ENCODE measurements at regions not wholly inside any gene's neighbourhood (a gene's known extent, or its start where the extent isn't known, plus 50 kb on each side); places are given as distances from the start of the nearest gene placed in this dataset.

DNA sequence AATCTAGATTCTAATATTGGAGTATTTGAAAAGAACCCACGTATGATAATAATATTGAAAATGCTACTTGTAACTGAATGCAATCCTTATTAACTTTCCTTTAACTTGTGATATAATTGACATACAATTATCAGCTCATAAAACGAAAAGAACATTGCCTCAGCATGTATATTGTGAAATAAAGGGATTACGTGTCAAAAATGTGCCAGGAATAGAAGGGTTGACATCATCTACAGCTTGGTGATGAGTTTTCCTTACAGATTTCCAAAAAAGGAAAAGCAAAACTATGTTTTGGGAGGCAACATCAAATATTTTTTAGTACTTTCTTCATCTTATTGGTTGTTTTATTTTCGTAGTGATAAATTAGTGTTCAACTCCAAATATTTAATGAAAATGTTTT, 266.0 kb upstream of the PTGER4 start:
- peak; percentile 90 for DNase-seq (ENCODE audit: low read depth)

DNA sequence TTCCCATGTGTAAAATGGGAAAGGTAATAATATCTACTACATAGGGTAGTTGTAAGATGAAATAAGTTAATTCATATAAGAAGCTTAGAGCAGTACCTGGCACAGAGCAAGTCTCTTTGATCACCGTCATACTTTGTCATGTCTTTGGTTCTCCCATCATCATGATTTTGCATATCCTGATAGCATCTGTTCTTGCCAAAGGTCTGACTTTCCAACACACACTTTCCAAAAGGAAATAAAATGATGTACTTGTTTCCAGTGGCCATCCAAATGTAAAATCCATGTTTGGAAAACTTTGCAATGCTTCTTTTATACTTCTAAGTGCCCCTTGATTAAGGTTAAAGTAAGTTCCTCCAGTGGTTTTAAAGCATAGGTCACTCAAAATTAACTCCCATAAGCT, 266.9 kb upstream of the PTGER4 start:
- DNase-seq (ENCODE audit: low read depth), result no peak

DNA sequence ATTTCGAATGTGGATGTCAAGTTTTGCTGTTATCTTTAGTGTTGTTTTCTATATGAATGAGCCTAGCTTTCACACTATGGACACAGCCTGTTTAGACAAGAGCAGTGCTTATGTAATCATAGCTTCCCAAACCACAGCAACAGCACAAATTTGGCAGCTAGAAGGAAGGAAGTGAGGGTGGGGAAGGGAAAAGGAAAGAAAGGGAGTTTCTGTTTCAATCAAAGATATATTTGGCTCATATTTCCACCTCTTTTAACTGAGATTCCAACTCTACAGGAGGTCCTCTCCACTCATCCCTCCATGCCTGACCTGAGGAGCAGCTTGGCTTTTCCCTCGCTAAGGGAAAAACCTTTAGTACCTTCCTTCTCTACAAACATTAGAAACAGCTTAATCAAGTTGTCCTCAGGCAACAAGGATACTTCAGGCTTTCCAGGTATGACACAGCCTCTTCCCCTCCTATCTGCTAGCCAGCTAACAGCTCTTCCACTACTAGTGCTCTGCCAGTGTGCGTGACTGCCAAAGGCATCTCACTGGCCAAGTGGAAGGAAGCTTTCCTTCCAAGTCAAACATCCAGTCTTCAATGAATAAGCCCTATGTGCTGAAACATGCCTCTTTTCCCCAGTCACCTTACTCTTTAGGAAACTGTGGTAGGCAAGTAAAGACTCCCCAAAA, 268.6 kb upstream of the PTGER4 start:
- DNase-seq (ENCODE audit: low read depth), result peak; percentile 39

DNA sequence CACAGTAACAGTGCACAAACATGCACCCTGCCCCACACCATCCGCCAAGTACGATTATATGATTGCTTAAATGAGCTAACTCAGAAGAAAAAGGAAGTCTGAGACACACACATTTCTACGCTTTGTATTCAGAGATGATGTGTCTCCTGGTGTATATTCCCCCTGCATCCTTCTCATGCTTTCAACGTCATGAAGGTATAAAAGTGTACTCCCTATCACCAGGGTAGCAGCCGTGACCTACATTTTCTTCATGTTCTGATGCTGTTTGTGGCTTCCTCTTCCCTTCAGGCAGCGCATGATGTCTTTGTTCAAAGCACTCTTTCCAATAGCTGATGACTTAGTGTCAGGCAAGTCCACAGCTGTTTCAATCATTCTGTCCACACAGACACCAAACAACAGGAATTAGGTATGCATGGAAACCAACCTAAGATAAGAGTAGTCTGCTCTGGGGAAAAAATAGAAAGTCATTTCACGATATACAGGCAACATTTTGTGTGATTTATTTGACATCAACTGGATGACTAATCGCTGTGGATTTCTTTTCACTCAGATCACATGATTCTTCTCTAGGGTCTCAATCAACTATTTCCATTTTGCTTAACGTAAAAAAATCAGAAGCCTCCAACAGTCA, 269.4 kb upstream of the PTGER4 start:
- peak; percentile 25 for DNase-seq (ENCODE audit: low read depth)

DNA sequence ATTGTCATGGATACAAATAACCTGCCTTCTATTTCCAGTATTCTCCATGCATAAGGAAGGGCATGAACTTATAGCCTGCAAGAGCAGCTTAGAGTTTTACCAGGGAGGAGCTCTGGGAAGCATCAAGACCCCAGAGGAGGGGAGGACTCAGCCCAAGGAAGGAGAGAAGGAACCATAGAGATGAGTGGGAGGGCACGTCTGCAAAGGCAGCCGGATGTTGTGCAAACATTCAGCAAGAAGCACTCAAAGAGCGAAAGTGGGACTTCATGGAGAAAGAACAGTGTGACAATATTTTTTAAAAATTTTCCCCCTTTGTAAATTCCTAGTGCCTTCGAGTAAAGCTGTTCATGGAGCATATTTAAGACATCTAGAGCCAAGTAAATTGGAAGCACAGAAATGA, 270.1 kb upstream of the PTGER4 start:
- no peak for DNase-seq (ENCODE audit: low read depth)

DNA sequence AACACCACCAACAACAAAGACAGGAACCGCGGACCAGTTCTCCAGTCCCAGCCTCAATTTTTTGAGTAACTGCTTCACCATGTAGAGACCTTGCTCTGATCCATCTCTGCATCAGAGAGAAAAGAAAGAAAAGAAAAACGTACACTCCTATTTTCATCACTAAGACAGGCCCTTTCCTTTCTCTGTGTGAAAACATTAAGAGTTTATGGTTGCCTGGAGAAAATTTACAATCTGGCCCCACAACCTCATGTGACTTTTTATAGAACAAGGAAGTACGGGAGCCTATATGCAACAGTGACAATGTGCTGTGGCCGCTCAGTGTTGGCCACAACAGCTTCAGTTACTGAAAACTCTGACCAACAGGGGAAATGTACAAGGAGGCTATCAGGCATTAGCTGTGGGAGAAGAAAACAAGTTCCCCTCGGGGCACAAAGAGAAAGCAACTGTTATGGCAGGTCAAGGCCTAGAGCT, 272.9 kb upstream of the PTGER4 start:
- DNase-seq (ENCODE audit: low read depth), result no peak

DNA sequence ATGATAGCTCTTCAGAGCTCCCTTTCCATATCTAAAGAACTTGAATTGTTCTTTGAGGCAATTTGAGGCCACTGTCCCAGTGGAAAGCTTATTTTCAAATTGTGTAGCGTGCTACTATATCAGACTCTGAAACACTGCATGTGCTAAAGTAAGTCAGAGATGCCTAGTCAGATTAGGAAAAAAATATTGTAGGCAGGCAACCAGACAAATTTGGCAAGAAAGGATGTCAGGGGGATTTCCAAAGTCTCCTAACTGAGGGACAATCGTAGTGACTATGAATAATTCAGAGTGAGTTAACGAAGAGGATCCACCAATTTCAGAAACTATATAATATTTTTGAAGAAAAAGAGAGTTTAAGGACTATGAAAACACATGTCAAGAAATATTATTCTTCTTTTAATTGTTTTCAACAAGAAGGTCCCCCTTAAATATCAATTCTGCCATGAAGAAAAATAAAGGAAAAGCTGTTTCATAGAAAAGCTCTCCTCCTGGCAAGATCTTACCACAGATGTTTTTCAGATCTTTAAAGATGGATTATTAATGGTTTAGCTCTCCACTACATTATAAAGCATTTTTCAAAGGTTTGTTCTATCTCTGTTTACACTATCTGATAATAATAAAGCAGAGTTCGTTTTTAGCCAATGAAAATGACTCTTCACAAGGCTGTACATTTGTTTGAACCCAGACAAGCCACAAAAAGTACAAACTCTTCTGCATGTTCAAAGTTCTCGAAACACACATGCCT, 273.5 kb upstream of the PTGER4 start:
- DNase-seq (ENCODE audit: low read depth), result no peak

DNA sequence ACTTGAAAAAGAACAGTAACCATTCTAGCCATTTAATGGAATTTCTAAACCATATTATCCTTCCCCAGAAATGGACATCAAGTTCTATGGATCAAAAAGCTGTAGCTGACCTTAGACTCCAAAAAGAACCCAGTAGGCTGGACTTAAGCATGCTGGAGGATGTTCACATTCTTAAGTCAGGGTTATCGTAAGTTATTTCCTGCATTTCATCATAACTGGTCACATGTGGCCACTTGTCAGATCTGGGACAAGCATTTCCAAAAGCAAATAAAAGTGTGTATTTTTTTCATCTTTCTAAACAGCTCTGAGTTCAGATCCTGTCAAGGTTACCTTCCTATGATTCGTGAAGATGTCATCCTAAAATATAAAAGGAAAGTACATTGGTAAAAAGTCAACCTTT, 274.5 kb upstream of the PTGER4 start:
- DNase-seq (ENCODE audit: low read depth), result no peak

DNA sequence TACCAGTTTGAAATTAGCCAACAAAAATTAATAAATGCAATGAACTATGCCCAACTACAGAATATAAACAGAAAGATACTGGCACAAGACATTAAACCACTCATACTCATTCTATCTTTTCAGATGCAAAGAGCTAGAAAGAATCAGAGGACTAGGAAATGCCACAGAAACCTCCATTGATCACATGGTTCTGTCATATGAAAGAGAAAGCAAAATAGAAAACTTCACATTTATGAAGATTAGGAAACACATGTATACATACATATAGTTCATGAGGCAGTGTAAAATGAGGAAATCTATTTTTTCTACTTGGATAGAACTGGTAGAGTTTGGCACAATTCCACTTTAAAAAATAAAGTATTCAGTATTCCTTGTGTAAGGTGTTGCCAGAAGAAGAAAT, 275.1 kb upstream of the PTGER4 start:
- no peak for DNase-seq (ENCODE audit: low read depth)

DNA sequence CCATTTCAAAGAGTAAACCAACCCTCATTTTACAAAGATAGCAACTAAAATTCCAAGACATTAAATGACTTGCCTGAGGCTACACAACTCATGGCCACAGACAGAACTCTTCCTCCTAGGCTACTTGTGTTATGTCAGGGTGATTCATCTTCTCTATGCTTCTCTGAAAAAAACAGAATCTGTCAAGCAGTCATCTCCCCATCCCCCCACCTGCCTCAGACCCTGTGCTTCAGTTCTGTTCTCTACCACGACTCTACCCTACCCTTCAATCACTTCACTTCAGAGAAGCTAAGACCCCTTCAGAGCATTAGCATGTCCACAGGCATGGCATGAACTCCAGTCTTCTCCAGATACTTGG, 277.7 kb upstream of the PTGER4 start:
- DNase-seq (ENCODE audit: low read depth), result no peak

DNA sequence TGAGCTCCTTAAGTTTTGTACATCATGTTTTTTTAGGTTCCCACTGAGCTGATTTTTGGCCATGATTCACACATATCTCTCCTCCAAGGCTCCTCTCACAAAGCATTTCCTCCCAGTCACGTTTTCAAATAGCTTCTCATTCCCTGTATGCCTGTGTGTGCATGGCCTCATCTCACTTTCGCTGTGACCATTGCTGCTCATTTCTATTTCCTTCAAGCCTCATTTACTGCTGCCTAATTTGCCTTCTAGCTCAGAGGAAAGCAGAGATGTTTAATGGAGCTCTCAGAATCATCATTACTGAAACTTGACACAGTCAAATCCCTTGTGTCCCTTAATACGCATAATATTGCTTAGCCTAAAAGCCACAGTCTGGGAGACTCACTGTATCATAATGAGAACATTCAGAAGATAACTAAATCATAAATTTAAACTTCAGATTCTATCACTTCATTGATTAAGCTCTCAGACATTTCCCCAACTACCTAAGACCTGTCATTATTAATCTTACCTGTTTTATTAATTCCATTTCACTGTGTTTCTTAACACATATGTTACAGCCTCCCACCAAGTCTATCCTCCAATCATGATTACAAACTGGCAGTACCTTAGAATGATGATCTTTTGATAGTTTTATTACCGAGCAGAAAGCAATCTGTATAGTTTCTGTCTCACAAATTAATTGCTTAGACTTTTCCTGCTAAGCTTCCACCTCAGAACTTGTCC, 278.3 kb upstream of the PTGER4 start:
- DNase-seq (ENCODE audit: low read depth), result no peak

DNA sequence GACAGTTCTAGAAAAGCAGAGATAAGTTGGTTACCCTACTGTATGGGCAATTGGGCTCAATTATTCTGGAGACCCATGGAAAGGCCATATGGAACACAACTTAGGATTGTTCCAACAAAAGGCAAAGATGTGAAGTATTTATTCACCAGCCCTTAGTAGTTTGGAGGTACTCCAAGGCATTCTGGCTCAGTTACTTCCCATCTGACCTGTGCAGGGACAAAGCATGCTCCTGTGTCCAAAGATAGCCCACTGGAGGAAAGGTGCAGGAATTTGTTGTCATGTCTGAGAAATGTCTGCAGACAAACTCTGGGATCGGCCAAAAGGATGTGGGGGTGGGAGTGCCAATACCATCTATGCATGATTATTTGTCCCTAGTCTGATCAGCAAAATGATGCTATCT, 279.5 kb upstream of the PTGER4 start:
- no peak for DNase-seq (ENCODE audit: low read depth)

DNA sequence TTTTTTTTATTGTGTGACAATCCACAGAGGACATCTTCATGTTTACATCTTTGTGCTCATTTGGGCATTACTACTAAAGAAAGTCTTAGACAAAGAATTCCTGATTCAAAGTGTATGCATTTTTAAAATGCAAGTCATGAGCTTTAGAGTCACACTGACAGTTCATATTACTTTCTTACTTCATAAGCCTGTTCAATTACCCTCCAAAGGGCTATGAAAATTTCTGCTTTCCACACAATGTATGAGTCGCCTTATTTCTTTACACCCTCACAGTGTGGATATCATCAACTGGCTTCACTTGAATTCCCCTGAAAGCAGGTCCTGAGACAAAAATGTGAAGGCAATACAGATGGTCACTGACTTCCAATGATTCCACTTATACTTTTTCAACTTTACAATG, 280.4 kb upstream of the PTGER4 start:
- DNase-seq (ENCODE audit: low read depth), result peak; percentile 42

DNA sequence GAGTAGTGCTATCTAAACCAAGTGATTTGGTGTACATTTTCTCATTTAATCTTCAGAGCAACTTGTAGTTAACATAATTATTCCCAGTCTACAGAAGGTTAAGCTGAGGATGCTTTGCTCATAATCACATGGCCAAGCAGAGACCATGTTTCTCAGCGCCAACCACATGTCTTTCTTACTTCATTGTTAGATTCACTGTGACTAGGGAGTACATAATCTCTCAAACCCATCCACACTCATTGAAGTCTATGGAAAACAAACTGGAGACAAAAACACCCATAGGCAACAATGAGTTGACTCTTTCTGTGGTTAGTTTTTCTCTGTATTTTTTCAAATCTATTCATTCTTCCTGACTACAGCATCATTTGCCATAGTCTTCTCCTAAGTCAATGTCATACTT, 281.7 kb upstream of the PTGER4 start:
- DNase-seq (ENCODE audit: low read depth), result no peak

DNA sequence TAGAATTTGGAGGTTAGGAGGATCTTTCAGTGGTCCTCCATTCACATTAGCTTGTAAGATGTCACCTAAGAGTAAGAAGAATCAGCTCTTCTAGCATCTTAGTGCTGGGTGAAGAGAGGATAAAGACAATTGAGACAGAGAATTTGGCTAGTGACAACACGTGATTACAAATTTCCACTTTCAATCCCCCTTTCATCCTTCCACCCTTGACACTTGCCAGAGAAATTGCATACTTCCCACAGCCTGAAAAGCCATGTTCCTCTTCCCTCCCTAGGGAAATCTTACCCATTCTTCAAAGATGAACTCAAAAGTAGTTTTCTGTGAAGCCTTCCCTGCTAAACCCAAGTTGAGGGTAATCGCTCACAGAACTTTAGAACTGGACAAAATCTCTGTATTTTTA, 282.6 kb upstream of the PTGER4 start:
- DNase-seq (ENCODE audit: low read depth), result no peak

DNA sequence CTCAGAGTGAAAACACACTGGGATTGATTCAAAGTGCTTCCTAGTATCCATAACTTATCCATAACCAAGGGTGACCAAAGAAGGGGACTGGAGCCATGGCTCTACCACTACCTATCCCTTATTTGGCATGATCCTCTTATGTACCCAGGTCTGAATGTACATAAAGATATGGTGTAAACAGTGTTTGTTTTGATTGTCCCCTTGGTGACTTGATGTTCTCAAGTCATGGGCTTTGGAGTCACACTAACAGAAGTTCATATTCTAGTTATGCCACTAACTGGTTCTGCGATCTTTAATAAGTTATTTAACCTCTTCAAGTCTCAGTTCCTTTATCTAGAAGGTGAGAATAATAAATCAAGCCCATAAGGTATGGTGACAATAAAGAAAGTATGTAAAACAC, 283.4 kb upstream of the PTGER4 start:
- no peak for DNase-seq (ENCODE audit: low read depth)

DNA sequence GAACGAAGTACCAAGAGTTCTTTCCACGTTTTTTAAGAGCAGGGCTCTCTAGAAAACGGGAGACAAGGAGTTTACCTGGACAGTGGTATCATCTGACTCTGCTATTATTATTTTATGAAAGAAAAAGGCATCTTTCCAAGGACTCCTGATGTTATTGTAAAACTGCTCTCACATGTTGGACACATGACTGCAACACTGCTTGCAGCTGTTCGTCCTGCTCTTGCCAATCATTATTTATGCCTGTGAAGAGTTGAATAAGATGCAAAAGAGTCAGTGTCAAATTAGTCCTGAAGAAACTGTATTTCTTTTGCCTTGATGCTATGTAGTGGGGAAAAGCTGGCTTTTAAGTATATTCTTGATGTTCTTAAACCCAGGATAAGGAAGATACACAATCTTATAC, 284.5 kb upstream of the PTGER4 start:
- DNase-seq (ENCODE audit: low read depth), result no peak

DNA sequence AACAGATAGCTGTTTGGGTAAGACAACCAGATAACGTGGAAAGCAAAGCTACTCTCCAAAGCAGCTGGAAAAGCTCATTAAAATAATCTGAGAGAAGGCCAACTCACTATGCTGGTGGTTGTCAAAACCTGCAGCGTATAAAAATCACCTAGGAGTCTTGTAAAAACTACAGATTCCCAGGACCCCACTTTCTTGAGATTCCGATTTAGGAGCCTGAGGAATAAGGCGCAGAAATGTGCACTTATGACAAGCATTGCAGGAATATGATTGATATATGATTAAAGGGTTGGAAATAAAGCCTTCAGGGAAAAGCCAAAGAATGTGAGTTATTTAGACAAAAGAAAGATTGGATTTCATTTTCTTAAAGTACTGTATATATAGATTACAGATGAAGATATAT, 285.0 kb upstream of the PTGER4 start:
- no peak for DNase-seq (ENCODE audit: low read depth)

DNA sequence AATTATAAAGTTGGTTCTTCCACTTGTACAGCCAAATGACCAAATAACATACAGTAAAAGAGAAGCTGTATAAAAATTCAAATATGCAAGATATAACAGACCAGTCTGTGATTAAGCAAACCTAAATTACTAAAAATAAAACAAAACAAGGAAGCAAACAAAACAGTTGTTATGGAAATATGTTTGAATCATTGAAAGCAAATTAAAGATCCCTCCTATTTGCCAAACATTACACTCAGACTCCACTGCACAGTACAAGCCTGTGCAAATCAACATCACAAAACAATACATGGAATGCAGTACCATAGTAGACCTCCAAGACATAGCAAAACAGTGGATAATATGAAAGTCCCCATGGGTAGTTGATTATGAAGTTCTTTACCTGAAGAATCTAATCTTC, 288.1 kb upstream of the PTGER4 start:
- DNase-seq (ENCODE audit: low read depth), result no peak

DNA sequence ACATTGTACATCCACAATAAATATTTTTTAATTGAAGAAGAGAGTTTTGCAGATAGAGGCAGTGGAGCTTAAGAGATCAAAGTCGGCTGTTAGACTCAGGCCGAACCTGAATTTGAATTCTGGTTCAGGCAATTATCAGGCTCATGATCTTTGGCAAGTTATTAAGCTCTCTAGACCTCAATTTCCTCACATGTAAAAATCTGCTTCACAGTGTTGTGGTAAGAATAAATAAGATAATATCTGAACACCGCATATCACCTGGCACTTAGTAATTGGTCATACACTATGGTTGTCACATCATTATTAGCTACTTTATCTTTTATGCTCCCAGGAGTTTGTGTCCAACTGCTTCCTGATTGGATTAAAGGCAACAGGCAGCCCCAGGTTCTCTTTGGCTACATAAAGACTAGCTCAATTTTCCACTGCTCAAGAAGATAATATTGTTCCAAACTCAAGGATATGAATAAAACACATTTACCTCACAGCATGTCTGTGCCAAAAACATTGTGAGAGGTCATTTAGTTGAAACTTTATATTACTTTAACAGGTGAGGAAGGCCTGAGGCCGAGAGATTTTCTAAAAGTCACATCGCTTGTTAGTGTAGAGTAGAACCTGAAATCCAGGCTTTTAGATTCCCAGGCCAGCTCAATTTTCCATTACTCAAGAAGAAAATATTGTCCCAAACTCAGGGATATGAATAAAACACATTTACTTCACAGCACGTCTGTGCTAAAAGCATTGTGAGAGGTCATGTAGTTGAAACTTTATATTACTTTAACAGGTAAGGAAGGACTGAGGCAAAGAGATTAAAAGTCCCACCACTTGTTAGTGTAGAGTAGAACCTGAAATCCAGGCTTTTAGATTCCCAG, 289.2 kb upstream of the PTGER4 start:
- DNase-seq (ENCODE audit: low read depth), result no peak

DNA sequence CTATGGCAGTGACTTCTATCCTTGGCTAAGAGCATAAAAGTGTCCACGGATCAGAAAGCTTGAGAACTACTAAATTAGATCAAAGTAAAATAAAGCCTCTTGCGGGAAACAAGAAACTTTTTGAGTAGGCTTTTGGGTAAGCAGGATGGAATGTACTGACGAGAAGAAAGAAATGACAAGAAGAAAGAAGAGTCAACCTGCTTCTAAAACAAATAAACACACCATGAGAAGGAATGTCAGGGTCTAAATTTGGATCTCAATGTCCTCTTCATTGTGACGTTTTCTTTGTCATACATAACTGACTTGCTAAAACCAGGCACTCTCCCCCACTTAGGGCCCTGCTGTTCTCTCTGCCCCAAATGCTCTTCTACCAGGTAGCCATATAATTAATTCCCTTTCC, 290.1 kb upstream of the PTGER4 start:
- no peak for DNase-seq (ENCODE audit: low read depth)

DNA sequence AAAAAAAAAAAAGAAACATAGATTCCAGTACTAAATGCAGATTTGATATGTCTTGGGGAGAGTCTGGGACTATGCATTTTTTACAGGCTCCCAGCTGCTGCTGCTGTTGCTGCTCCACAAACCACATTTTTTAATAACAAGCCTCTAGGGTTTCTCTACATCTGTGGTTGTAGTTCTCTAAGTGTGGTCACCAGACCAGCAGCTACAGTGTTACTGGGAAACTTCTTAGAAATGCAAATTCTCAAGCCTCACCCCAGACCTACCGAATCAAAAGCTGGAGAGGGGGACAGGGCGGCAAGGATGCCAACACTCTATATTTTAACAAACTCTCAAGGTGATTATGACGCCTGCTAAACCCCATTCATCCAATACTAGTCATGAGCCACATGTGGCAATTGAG, 293.4 kb upstream of the PTGER4 start:
- no peak for DNase-seq (ENCODE audit: low read depth)

Measured in HS-5 (cell line).